T47D (cell line): ENCODE measurements at regions not wholly inside any gene's neighbourhood (a gene's known extent, or its start where the extent isn't known, plus 50 kb on each side); places are given as distances from the start of the nearest gene placed in this dataset.

ENCODE experiments used
- DNase-seq, 2 experiments: peaks; one replicate each; pipeline versions ENCODE4 v3.0.0 to v3.0.0-alpha.2; 2011 to 2012; ENCODE audit warnings: low read depth in 1 of 2, low spot score in 1 of 2
- JUND ChIP-seq: IDR thresholded peaks from 2 replicates; pipeline ENCODE4 v1.6.1; 2012; ENCODE audit warnings: low read depth
- in situ Hi-C: cut with HindIII; loops from 2 replicates; pipeline ENCODE4 v1.10.0; 2016; ENCODE audit warnings: low sequenced_read_pairs, low pct_unique_long_range_greater_than_20kb

DNA sequence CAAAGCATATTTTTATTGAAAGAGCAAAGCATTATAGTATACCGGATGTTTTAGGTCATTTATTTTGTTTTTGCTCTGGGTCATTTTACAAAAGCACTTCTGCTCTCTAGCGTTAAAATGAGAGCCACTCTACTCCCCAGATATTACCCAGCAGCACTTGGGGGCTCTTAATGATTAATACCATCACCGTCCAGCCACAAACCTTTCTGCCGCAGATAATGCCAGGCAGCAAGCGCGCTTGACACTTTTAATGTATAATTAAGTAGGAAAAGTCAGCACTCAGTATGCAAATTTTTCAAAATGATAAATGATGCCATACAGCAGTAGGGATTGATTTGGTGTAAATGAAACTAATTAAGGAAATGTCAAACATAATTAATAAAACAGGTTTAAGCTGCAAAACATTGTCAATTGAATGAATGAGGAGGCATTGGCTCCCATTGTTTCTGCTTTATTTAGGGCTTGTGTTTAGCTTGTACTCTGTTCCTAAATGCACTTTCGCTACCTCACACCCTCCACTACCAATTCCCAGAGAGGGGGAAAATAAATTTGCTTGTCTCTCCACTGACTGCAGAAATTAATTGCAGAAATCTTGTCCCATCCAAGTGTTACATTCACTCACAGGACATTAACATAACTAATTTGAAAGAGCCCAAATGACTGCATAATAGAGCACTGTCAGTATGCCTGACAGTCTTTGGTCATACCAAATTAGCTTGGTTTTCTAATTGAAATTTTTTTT is 358.8 kb upstream of the ARRDC3 start:
- no peak for DNase-seq
- no peak for TF ChIP-seq JUND
- in situ Hi-C loops, result no loop called here

DNA sequence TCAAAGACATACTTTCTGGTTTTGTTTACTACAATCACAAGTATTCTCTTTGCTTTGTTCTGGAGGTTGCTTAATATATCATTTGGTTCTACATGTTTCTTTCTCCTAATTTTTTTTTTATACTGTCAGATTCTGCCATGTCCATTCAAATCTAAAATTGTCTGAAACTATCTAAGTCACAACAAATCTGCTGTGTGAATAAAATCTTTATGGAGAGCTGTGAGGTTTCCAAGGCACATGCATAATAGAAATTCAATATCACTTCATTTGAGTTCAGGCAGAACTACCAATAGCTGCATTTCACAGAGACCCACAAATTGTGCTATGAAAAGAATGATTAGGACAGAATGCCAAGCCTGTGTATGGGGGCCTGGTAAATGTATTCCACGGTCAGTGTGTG is 346.9 kb upstream of the ARRDC3 start:
- in situ Hi-C loops, result no loop called here
- no peak for DNase-seq
- no peak for TF ChIP-seq JUND

DNA sequence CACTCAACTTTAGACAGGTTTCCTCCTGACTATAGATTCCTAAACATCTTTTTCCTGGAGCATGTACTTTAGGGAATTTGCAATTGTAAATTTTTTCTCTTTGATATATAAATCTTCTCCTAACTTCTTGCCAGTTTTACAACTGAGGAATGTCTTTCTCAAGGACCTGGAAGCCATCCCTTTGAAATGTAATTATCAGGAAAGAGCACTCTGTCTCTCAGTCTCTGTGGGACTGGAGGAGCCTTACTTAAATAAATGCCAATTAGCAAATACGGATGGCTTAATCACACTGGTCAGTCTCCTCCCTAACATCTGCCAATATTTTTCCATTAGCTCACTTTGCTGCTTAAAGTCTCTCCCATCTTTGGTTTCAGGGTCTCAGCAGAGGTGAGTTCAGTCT is 344.3 kb upstream of the ARRDC3 start:
- no peak for TF ChIP-seq JUND
- DNase-seq, result no peak
- in situ Hi-C loops, result no loop called here

DNA sequence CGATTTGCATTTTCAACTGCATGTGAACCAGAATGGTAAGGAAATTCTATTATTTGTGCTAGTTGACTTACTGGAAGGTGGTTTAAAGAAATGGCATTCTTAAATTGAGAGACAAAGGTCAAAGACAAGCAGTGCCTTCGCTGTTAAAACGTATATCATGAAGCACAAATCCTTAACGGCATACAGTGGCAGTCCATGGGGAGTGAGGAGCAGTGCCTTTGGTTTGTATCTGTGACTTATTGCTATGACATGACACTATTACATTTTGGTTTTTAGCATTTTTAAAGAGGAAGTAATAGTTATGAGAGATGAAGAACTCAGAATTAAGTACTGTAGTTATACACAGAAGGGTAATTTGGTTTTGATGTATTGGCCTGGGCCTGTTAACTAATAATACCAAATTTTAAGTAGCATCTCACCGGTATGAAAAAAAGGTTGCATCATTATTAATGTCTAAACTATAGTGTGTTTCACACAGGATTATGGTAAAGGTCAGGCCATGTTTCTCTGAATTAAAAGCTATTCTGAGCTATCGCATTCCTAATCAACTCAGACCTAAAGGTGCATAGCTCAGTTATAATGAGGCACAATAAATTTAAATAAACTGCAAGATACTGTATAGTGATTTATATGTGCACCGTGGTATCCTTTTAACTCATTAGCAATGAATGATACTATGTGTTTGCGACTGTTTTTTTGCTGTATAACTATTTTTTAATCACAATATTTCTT is 339.8 kb upstream of the ARRDC3 start:
- in situ Hi-C loops, result no loop called here
- no peak for DNase-seq
- no peak for TF ChIP-seq JUND

DNA sequence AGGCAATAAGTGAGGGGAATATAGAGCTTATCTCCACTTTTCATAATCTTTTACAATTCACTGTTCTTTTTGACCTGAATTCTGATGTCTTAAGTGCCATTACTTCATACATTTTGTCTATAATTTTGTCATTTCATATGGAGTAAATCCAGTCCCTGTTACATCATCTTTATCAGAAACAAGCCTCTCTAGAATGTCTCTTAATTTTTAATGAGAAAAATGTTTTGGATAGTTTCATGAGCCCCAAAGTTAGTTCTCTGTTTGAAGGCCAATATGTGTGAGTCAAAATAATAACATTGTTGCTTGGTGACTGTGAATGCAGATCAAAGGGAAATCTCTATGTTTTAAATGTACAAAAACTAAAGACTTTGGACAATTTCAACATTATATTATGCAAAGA is 329.6 kb upstream of the ARRDC3 start:
- TF ChIP-seq JUND, result no peak
- in situ Hi-C loops, result no loop called here
- DNase-seq, result no peak

DNA sequence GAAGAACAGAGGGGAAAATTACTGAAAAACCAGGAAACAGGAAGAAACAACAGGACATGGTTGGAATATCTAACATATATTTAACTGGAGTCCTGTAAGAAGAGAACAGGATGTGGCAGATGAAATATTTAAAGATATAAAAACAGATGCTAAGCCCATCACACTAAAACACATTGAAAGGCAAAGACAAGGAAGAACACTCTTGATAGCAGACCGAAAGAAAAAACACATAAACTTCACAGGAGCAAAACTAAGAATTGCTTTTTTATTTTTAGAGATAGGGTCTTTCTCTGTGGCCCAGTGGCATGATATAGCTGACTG is 324.4 kb upstream of the ARRDC3 start:
- TF ChIP-seq JUND, result no peak
- no peak for DNase-seq

DNA sequence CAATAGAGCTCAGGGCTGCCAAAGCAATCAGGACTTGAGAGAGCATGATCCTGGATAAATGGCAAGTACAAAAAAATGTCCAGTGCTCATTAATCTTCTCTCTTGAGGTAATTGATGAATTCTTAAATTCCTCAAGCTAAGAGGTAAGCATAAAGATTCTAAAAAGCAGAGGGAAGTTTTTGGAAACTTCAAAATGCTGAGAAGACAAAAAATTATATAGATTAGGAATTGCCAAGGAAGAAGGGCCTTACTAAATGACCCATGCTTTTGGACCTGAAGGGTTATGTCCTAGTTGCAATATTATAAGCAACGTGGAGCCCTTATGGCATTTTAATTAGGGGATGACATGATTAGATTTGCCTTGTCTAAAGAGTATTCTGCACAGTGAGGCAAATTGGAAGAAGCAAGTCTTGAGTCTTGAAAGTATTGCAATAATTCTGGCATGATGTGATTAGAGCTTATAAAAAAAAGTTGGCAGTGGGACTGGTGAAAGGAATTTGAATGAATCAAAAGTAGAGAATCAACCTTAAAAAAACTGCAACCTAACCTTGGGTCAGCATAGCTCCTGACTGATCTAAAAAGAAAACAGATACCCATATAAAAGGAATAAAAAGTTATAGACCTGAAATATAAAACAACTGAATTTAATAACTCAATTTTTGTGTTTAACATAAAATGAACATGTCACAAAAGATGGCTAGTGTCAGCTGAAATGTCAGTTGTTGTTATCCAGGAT is 323.8 kb upstream of the ARRDC3 start:
- TF ChIP-seq JUND, result no peak
- in situ Hi-C loops, result no loop called here
- no peak for DNase-seq

More for the DNA sequence above, 324.4 kb upstream of the ARRDC3 start:
- in situ Hi-C loops, result no loop called here

DNA sequence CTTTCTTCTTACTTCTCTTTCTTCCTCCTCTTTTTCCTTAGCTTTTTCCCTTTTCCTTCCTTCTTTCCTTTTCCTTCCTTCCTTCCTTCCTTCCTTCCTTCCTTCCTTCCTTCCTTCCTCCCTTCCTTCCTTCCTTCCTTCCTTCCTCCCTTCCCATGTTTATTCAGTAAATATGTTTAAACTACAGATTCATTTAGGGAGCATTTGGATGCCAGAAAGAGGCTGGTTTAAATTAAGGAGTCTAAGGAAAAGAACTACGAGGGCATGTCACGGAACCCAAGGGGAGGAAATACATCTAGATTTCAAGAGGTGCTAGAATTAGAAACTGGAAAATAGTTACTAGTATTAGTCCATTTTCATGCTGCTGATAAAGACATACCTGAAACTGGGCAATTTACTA is 320.0 kb upstream of the ARRDC3 start:
- no peak for TF ChIP-seq JUND
- in situ Hi-C loops, result no loop called here
- no peak for DNase-seq

DNA sequence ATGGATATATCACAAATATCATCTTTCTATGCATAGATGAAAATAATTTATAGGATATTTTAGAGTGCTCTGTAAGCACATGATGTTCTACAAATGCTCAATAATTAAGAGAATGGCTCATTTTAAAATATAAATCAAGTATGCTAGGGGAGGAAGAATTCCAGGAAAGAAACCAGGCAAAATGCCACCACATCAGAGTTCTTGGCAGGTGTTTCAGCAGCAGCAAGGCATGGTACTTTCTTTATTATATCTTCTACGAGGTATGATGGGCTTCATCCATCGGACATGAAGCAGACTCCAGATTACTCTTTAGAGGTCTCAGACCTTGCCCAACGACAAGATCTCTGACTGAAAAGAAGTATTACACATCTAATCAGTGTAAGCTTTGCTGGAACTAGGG is 316.3 kb upstream of the ARRDC3 start:
- in situ Hi-C loops, result no loop called here
- no peak for DNase-seq
- no peak for TF ChIP-seq JUND

DNA sequence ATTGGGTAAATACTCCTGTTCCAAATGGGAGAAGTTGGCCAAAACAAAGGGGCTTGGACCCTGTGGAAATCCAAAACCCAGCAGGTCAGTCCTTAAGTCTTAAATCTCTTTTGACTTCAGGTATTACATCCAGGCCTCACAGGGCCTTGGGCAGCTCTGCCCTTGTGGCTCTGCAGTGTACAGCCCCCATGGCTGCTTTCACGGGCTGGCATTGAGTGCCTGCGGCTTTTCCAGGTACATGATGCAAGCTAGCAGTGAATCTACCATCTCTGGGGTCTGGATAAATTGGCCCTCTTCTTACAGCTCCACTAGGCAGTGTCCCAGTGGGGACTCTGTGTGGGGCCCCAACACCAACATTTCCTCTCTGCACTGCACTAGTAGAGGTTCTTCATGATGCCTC is 308.5 kb upstream of the ARRDC3 start:
- in situ Hi-C loops, result no loop called here
- TF ChIP-seq JUND, result no peak
- DNase-seq, result no peak

DNA sequence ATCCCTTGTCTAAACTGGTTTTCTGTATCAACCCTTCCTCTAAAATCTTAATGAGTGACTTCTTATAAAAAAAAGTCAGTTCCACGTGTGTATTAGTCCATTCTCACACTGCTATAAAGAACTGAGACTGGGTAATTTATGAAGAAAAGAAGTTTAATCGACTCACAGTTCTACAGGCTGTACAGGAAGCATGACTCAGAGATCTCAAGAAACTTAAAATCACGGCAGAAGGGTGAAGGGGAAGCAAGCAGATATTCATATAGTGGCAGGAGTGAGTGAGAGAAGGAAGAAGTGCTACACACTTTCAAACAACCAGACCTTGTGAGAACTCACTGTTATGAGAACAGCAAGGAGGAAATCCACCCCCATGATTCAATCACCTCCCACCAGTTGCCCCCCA is 307.8 kb upstream of the ARRDC3 start:
- no peak for DNase-seq
- in situ Hi-C loops, result no loop called here
- TF ChIP-seq JUND, result no peak

DNA sequence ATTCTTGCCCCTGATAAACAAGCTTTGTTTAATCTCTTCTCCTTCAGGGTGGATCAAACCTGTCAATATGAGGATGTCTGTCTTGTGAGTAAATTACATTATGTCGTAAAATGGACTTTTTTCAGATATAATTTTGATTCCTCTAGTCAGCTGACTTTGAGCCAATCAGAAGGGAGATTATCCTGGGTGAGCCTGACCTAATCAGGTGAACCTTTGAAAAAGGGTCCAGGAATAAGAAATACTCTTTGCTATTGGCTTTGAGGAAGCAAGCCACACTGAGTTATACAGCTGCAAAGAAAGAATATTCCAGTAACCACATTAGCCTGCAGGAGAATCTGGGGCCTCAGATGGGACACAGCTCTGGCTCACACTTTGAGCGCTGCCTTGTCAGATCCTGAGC is 304.3 kb upstream of the ARRDC3 start:
- no peak for TF ChIP-seq JUND
- in situ Hi-C loops, result no loop called here
- DNase-seq, result no peak

DNA sequence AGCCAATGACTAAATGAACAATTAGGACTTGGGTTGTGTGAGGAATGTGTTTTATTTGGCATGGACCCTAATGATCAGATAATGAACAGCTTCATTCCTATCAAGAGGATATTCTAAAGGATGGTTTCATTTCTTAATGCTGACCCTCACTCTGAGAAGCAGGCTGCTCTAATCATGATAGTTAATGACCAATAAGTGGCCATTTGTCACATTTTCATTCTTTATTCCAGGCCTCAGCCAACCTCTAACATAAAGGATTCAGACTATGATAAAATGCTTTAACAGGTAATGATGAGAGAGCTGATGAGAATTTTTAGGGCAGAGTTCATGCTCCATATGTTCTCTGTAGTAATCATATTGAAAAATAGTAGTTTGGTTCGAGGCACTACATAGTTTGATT is 301.5 kb upstream of the ARRDC3 start:
- TF ChIP-seq JUND, result no peak
- DNase-seq, result no peak
- in situ Hi-C loops, result no loop called here
